H1 (cell line): ENCODE measurements at regions not wholly inside any gene's neighbourhood (a gene's known extent, or its start where the extent isn't known, plus 50 kb on each side); places are given as distances from the start of the nearest gene placed in this dataset.

ENCODE experiments used
- CTCF ChIA-PET: fragments of 300-600 bp; sonication (Branson Sonifier 250); formaldehyde crosslinking; loops from one replicate; lab custom pipeline; 2021; ENCODE audit not compliant: partially characterized antibody; lab: Charles Lee
- POLR2A ChIA-PET: fragments of 300-600 bp; sonication (Branson Sonifier 250); formaldehyde crosslinking; loops from one replicate; lab custom pipeline; 2021; ENCODE audit warnings: inconsistent platforms; ENCODE audit not compliant: partially characterized antibody; lab: Charles Lee
- DNase-seq, 2 experiments: peaks; one replicate each; pipeline versions ENCODE4 v3.0.0 to v3.0.0-alpha.2; 2010 to 2022; ENCODE audit warnings: low spot score in 2 of 2, low read depth in 1 of 2, mixed read lengths in 1 of 2
- FAIRE-seq: peaks from 2 replicates; lab custom pipeline; 2011; peaks lifted over from hg19 to GRCh38; lab: Jason Lieb, UNC
- H2AFZ ChIP-seq: 2 replicates; pipeline ENCODE4 v1.8.1; 2012; ENCODE audit warnings: low read length, inconsistent platforms
- H2AK5ac ChIP-seq: 2 replicates; pipeline ENCODE4 v1.6.1; 2013; ENCODE audit warnings: low read depth, low read length
- H2BK120ac ChIP-seq: replicated peaks from 2 replicates; pipeline ENCODE3; 2013; ENCODE audit warnings: low read depth, low read length, inconsistent platforms
- H2BK12ac ChIP-seq: 2 replicates; pipeline ENCODE4 v1.6.1; 2013; ENCODE audit warnings: low read depth, low read length
- H2BK15ac ChIP-seq: 2 replicates; pipeline ENCODE4 v1.6.1; 2013; ENCODE audit warnings: low read length
- H2BK20ac ChIP-seq: 2 replicates; pipeline ENCODE4 v1.6.1; 2013; ENCODE audit warnings: low read length
- H2BK5ac ChIP-seq: 2 replicates; pipeline ENCODE4 v1.6.1; 2013; ENCODE audit warnings: low read depth, low read length
- H3K14ac ChIP-seq: 2 replicates; pipeline ENCODE4 v1.6.1; 2013; ENCODE audit warnings: inconsistent platforms; ENCODE audit not compliant: insufficient read length
- H3K18ac ChIP-seq: 2 replicates; pipeline ENCODE4 v1.6.1; 2013; ENCODE audit warnings: low read length; ENCODE audit errors: extremely low read depth
- H3K23ac ChIP-seq: 2 replicates; pipeline ENCODE4 v1.6.1; 2013; ENCODE audit warnings: inconsistent platforms; ENCODE audit not compliant: insufficient read length
- H3K23me2 ChIP-seq: 2 replicates; pipeline ENCODE4 v1.6.1; 2013; ENCODE audit warnings: low read depth, low read length
- H3K27ac ChIP-seq: 2 replicates; pipeline ENCODE4 v1.6.1; 2011; ENCODE audit warnings: low read depth, low read length, inconsistent platforms
- H3K27me3 ChIP-seq, 4 experiments: replicated peaks in 1 of 4; 1 replicate in 1 of 4; 2 replicates in 3 of 4; pipeline versions ENCODE4 v1.6.1 to v1.8.1; 2011 to 2013; ENCODE audit warnings: low read length in 3 of 4, mild to moderate bottlenecking in 3 of 4, inconsistent platforms in 2 of 4, mixed read lengths in 2 of 4, moderate library complexity in 1 of 4; ENCODE audit not compliant: control insufficient read depth in 3 of 4, insufficient read depth in 3 of 4; ENCODE audit errors: extremely low read depth in 1 of 4
- H3K36me3 ChIP-seq, 4 experiments: 2 replicates each; pipeline versions ENCODE4 v1.6.1 to v1.8.1; 2011 to 2013; ENCODE audit warnings: mild to moderate bottlenecking in 4 of 4, low read length in 3 of 4, moderate library complexity in 2 of 4, control low read depth in 1 of 4, inconsistent platforms in 1 of 4; ENCODE audit not compliant: insufficient read depth in 4 of 4, control insufficient read depth in 2 of 4
- H3K4ac ChIP-seq: replicated peaks from 2 replicates; pipeline ENCODE3; 2013; ENCODE audit warnings: low read length, low read depth, mixed read lengths, inconsistent platforms; ENCODE audit not compliant: insufficient read length
- H3K4me1 ChIP-seq, 4 experiments: replicated peaks in 1 of 4; 1 replicate in 1 of 4; 2 replicates in 3 of 4; pipeline versions ENCODE4 v1.6.1 to v1.8.1; 2011 to 2013; ENCODE audit warnings: low read length in 3 of 4, inconsistent platforms in 2 of 4, mixed read lengths in 1 of 4; ENCODE audit not compliant: insufficient read depth in 4 of 4, control insufficient read depth in 3 of 4
- H3K4me2 ChIP-seq, 2 experiments: 2 replicates each; pipeline versions ENCODE4 v1.6.1 to v1.8.1; 2011 to 2013; ENCODE audit warnings: low read depth in 2 of 2, low read length in 2 of 2, control low read depth in 1 of 2, inconsistent platforms in 1 of 2, mild to moderate bottlenecking in 1 of 2; ENCODE audit not compliant: insufficient read depth in 1 of 2
- H3K4me3 ChIP-seq, 4 experiments: fragments of 200-600, 300-600 bp in 1 of 4; sonication (generic), shearing (Covaris generic), sonication (Bioruptor Twin) in 1 of 4; 2 replicates each; pipeline versions ENCODE4 v1.5.1 to v1.8.1; 2011 to 2016; ENCODE audit warnings: low read length in 4 of 4, low read depth in 3 of 4, control low read depth in 2 of 4, inconsistent platforms in 2 of 4, mild to moderate bottlenecking in 2 of 4, mixed read lengths in 1 of 4, moderate library complexity in 1 of 4; ENCODE audit not compliant: insufficient read depth in 2 of 4; ENCODE audit errors: extremely low read depth in 1 of 4
- H3K56ac ChIP-seq: replicated peaks from 2 replicates; pipeline ENCODE3; 2013; ENCODE audit warnings: low read depth, mild to moderate bottlenecking, mixed read lengths, low read length, inconsistent platforms; ENCODE audit not compliant: insufficient read length
- H3K79me1 ChIP-seq: 2 replicates; pipeline ENCODE4 v1.6.1; 2013; ENCODE audit warnings: low read depth, low read length, control low read depth
- H3K79me2 ChIP-seq, 2 experiments: 2 replicates each; pipeline versions ENCODE4 v1.6.1 to v1.8.1; 2012 to 2013; ENCODE audit warnings: low read length in 2 of 2, mild to moderate bottlenecking in 2 of 2, inconsistent platforms in 1 of 2; ENCODE audit not compliant: insufficient read depth in 2 of 2, control insufficient read depth in 1 of 2
- H3K9ac ChIP-seq, 4 experiments: replicated peaks in 1 of 4; 1 replicate in 1 of 4; 2 replicates in 3 of 4; pipeline versions ENCODE4 v1.6.1 to v1.8.1; 2011 to 2013; ENCODE audit warnings: low read depth in 3 of 4, low read length in 3 of 4, control low read depth in 2 of 4, mild to moderate bottlenecking in 2 of 4, moderate library complexity in 2 of 4, inconsistent platforms in 1 of 4; ENCODE audit errors: extremely low read depth in 1 of 4
- H3K9me3 ChIP-seq, 2 experiments: 2 replicates each; pipeline versions ENCODE4 v1.6.1 to v1.8.1; 2012 to 2013; ENCODE audit warnings: mild to moderate bottlenecking in 2 of 2, moderate library complexity in 2 of 2, control low read depth in 1 of 2, inconsistent platforms in 1 of 2, low read depth in 1 of 2, low read length in 1 of 2, mixed read lengths in 1 of 2; ENCODE audit not compliant: insufficient read depth in 2 of 2
- H4K20me1 ChIP-seq, 2 experiments: replicated peaks in 1 of 2; 2 replicates each; pipeline versions ENCODE3 to v1.8.1; 2011 to 2013; ENCODE audit warnings: inconsistent platforms in 2 of 2, low read length in 2 of 2, mild to moderate bottlenecking in 1 of 2; ENCODE audit not compliant: insufficient read depth in 2 of 2, control insufficient read depth in 1 of 2
- H4K5ac ChIP-seq: 2 replicates; pipeline ENCODE4 v1.6.1; 2013; ENCODE audit warnings: low read length, low read depth, mixed read lengths, inconsistent platforms; ENCODE audit not compliant: insufficient read length
- H4K8ac ChIP-seq: 2 replicates; pipeline ENCODE4 v1.8.0; 2013; ENCODE audit warnings: mild to moderate bottlenecking, moderate library complexity, low read length, inconsistent platforms; ENCODE audit not compliant: insufficient read depth; ENCODE audit errors: extremely low read depth
- H4K91ac ChIP-seq: replicated peaks from 2 replicates; pipeline ENCODE3; 2013; ENCODE audit warnings: low read length, mixed read lengths, inconsistent platforms; ENCODE audit not compliant: insufficient read length
- ASH2L ChIP-seq: fragments of 200-600, 300-600 bp; sonication (generic); IDR thresholded peaks from one replicate; pipeline ENCODE4 v1.7.1; 2017; ENCODE audit warnings: low read length
- ATF3 ChIP-seq: IDR thresholded peaks from 2 replicates; pipeline ENCODE4 v1.6.1; 2011; ENCODE audit warnings: low read depth, mild to moderate bottlenecking, low read length; ENCODE audit not compliant: insufficient read depth
- CBX8 ChIP-seq: fragments of 300-800, 300-1000 bp; sonication (generic); IDR thresholded peaks from 2 replicates; pipeline ENCODE4 v1.7.1; 2016; ENCODE audit warnings: low read depth, low read length, borderline replicate concordance
- CTCF ChIP-seq, 3 experiments: IDR thresholded peaks; 1 replicate in 2 of 3; 2 replicates in 1 of 3; pipeline versions ENCODE4 v1.5.1 to v1.6.1; 2011; ENCODE audit warnings: low read length in 3 of 3, mild to moderate bottlenecking in 3 of 3, inconsistent platforms in 2 of 3, low read depth in 1 of 3, moderate library complexity in 1 of 3; ENCODE audit not compliant: insufficient read depth in 1 of 3; ENCODE audit errors: control extremely low read depth in 1 of 3
- EP300 ChIP-seq, 2 experiments: IDR thresholded peaks; 1 replicate in 1 of 2; 2 replicates in 1 of 2; pipeline ENCODE4 v1.6.1; 2011 to 2012; ENCODE audit warnings: low read depth in 2 of 2, low read length in 2 of 2, mild to moderate bottlenecking in 2 of 2, borderline replicate concordance in 1 of 2, inconsistent platforms in 1 of 2, moderate library complexity in 1 of 2
- JUN ChIP-seq: IDR thresholded peaks from 2 replicates; pipeline ENCODE4 v1.6.1; 2011; ENCODE audit warnings: low read depth, mild to moderate bottlenecking, improper control_type of control experiment, low read length
- JUND ChIP-seq: IDR thresholded peaks from 2 replicates; pipeline ENCODE4 v1.6.1; 2011; ENCODE audit warnings: mild to moderate bottlenecking, improper control_type of control experiment, low read length
- KDM5A ChIP-seq: fragments of 200-600 bp; IDR thresholded peaks from 2 replicates; pipeline ENCODE4 v1.7.1; 2012; ENCODE audit warnings: mild to moderate bottlenecking, low read length, inconsistent platforms, mixed read lengths
- NRF1 ChIP-seq: IDR thresholded peaks from 2 replicates; pipeline ENCODE4 v1.6.1; 2011; ENCODE audit warnings: mild to moderate bottlenecking, low read depth, low read length, improper control_type of control experiment
- SIN3A ChIP-seq, 2 experiments: IDR thresholded peaks in 1 of 2; conservative IDR thresholded peaks in 1 of 2; 2 replicates each; pipeline ENCODE4 v1.6.1; 2011 to 2012; ENCODE audit warnings: low read length in 2 of 2, improper control_type of control experiment in 1 of 2, low read depth in 1 of 2, mild to moderate bottlenecking in 1 of 2
- SIRT6 ChIP-seq: IDR thresholded peaks from one replicate; pipeline ENCODE4 v1.7.1; 2012; ENCODE audit warnings: low read length, inconsistent platforms
- SIX5 ChIP-seq: IDR thresholded peaks from 2 replicates; pipeline ENCODE4 v1.6.1; 2011; ENCODE audit warnings: mild to moderate bottlenecking, low read depth, low read length
- WGBS, 2 experiments: shearing (Covaris generic) in 1 of 2; methylation state at CpG; one replicate each; pipeline versions ENCODE4 v1.1.6 to v1.1.7; 2013 to 2015; ENCODE audit warnings: low lambda C conversion rate in 2 of 2, mixed read lengths in 2 of 2, inconsistent platforms in 1 of 2, low coverage in 1 of 2, missing lambda C conversion rate in 1 of 2; ENCODE audit not compliant: insufficient replicate concordance in 2 of 2, insufficient coverage in 1 of 2, insufficient read length in 1 of 2; ENCODE audit errors: extremely low coverage in 1 of 2, missing lambda C conversion rate in 1 of 2; 5-methylcytosine and 5-hydroxymethylcytosine counted together

GRCh38 chr18:7470101-7470500 is 97.0 kb upstream of the PTPRM start:
- Histone ChIP-seq H3K79me2 (no peaks in the 10 kb centered on the region), H4K91ac (no peak overlapping the region), H3K27ac (no peak overlapping the region), H3K4me2 (no peak overlapping the region), H2BK15ac (no peak overlapping the region), H3K23me2 (no peaks in the 10 kb centered on the region), H3K79me1 (no peaks in the 10 kb centered on the region), H4K5ac (no peak overlapping the region), H2AFZ (0 out of 2 replicates have a peak overlapping the region, but pooled peaks have one; percentile 27), H3K9ac (no peak overlapping the region), H3K4ac (no peak overlapping the region), H3K23ac (no peak overlapping the region), H3K56ac (no peak overlapping the region), H3K27me3 (no peaks in the 10 kb centered on the region), H2AK5ac (no peak overlapping the region), H2BK5ac (no peak overlapping the region), H3K14ac (no peak overlapping the region), H2BK20ac (no peak overlapping the region), H3K36me3 (no peaks in the 10 kb centered on the region), H4K8ac (no peak overlapping the region), H2BK120ac (no peak overlapping the region), H3K4me1 (peaks cover 0 to 2% (median 0%) of the 10 kb centered on the region in 4 experiments; a peak in 1 of 7 replicates), H3K9me3 (no peaks in the 10 kb centered on the region), H3K4me3 (no peak overlapping the region), H3K18ac (no peak overlapping the region), H4K20me1 (no peaks in the 10 kb centered on the region), H2BK12ac (no peak overlapping the region)
- 67% methylated on average over 5 of the region's 5 CpGs; no CpG with 5 or more reads in 1 of the 2 experiments for WGBS, 2 experiments
- DNase-seq (no peak), FAIRE-seq (no peak)
- CTCF ChIA-PET: no interaction called here
- POLR2A ChIA-PET: no interaction called here
- no peak for TF ChIP-seq EP300 (IDR thresholded peaks at IDR 0.05; ENCODE audit: borderline replicate concordance in 1 of 2, low read depth in 2 of 2, low read length in 2 of 2)
- no peak for TF ChIP-seq SIRT6
- no peak for TF ChIP-seq NRF1
- TF ChIP-seq JUN: no peak
- TF ChIP-seq SIX5: no peak
- TF ChIP-seq SIN3A (conservative IDR thresholded peaks at IDR 0.05 in 1 of 2, IDR thresholded peaks at IDR 0.05 in 1 of 2; ENCODE audit: low read depth in 1 of 2, low read length in 2 of 2): no peak
- no peak for TF ChIP-seq JUND
- no peak for TF ChIP-seq ATF3
- TF ChIP-seq KDM5A: no peak
- TF ChIP-seq ASH2L: no peak
- no peak for TF ChIP-seq CBX8
- TF ChIP-seq CTCF (IDR thresholded peaks at IDR 0.05; ENCODE audit: control extremely low read depth in 1 of 3, insufficient read depth in 1 of 3, low read depth in 1 of 3, low read length in 3 of 3): no peak
